ENCODE measurements at regions not wholly inside any gene's neighbourhood (a gene's known extent, or its start where the extent isn't known, plus 50 kb on each side); places are given as distances from the start of the nearest gene placed in this dataset.

DNA sequence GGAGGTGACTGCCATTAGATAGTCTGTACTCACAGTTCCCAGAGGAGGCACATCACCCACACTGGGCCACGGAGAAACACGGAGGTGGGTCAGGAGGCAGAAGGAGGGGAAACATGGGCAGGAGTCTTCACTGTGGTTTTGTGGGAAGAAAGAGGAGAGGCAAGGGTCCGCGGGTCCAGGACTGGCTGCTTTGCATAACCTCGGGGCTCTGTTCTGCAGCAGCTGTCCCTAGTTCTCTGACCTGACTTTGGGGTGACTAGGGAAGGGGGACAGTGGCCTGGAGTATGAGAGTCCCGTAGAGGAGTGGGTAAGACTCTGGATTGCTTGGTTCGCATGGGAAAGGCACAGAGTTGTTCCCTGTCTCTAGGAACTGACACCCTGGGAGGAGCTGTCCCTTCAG, 238.3 kb upstream of the RAB6C start:
- intact Hi-C loops (cut with DNase I) = no loop called here

DNA sequence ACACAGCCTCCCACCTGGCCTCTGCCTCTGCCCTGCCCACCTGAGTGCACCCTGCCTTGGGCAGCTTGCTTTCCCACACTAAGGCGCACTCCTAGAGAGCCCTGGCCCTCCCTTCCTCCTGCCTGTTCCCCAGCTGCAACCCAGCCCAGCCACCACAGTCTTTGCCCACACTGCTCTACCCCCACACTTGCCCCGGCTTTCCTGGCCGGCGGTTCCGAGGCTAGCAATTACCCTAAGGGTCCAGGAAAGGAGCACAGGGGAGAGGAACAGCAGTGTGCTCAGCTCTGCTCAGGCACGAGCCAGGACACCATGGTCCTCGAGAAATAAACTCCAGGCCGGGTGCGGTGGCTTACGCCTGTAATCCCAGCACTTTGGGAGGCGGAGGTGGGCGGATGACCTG, 237.8 kb upstream of the RAB6C start:
- DNase-seq = no peak
- no peaks in the 10 kb centered on the region for H3K4me1 ChIP-seq
- H3K36me3 ChIP-seq = no peaks in the 10 kb centered on the region
- no peak overlapping the region for H3K27ac ChIP-seq
- no peaks in the 10 kb centered on the region for H3K27me3 ChIP-seq
- no peak overlapping the region for H3K4me3 ChIP-seq (replicated peaks in 1 of 3)
- 86 to 87% methylated on average over 11 to 12 of the region's 12 CpGs for WGBS, 2 donors
- TF ChIP-seq, protein P1, sequence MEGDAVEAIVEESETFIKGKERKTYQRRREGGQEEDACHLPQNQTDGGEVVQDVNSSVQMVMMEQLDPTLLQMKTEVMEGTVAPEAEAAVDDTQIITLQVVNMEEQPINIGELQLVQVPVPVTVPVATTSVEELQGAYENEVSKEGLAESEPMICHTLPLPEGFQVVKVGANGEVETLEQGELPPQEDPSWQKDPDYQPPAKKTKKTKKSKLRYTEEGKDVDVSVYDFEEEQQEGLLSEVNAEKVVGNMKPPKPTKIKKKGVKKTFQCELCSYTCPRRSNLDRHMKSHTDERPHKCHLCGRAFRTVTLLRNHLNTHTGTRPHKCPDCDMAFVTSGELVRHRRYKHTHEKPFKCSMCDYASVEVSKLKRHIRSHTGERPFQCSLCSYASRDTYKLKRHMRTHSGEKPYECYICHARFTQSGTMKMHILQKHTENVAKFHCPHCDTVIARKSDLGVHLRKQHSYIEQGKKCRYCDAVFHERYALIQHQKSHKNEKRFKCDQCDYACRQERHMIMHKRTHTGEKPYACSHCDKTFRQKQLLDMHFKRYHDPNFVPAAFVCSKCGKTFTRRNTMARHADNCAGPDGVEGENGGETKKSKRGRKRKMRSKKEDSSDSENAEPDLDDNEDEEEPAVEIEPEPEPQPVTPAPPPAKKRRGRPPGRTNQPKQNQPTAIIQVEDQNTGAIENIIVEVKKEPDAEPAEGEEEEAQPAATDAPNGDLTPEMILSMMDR (IDR thresholded peaks at IDR 0.05) = no peak
- no peak for TF ChIP-seq POLR2A (IDR thresholded peaks at IDR 0.05)
- intact Hi-C loops (cut with DNase I) = no loop called here
- no peaks in the 10 kb centered on the region for H3K9me3 ChIP-seq

More for the DNA sequence above, 238.3 kb upstream of the RAB6C start:
- no peaks in the 10 kb centered on the region for H3K27me3 ChIP-seq
- H3K4me3 ChIP-seq (replicated peaks in 1 of 3) = no peak overlapping the region
- 86 to 92% methylated on average over 7 of the region's 7 CpGs for WGBS, 2 donors
- H3K4me1 ChIP-seq = no peaks in the 10 kb centered on the region
- no peaks in the 10 kb centered on the region for H3K9me3 ChIP-seq
- no peak for DNase-seq
- H3K36me3 ChIP-seq = no peaks in the 10 kb centered on the region
- no peak overlapping the region for H3K27ac ChIP-seq
- TF ChIP-seq, protein P1 (IDR thresholded peaks at IDR 0.05) = no peak
- no peak for TF ChIP-seq POLR2A (IDR thresholded peaks at IDR 0.05)

DNA sequence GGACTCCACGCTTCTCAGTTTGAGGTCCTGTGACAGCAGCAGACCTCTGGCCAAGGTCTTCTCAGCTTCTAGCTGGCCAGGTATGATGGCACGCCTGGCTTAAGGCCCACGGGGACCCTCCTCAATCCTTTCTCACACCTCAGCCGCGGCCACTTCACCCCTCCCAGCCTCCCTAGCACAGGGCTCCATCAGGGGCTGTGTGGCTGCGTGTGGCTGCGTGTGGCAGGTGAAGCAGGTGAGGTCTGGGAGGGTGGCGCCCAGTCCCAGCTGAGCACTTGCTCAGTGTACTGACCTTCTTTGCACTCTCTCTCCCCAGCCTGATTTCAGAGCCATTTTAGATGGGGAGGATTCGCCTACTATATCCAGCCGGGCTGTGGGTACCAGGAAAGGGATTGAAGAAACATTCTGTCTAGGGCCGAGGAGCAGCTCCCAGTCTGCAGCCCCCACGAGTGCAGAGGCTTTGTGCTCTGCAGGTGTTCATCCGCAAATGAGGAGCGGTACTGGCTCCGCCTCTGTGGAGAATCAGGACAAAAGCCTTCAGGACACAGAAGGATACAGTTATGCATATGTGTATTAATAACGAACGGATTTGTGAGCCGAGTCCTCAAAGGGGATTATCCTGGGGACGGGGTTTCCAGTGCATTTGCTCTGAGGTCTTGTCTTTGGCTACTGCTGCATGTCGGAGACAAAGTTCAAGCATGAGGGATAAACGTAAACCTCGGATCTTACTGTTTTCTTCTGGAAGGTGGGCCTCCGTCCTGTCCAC, 236.9 kb upstream of the RAB6C start:
- DNase-seq = no peak
- WGBS, 2 donors = 88 to 89% methylated on average over 23 of the region's 23 CpGs
- Histone ChIP-seq H3K4me3 (replicated peaks in 1 of 3) (no peak overlapping the region), H3K27me3 (no peaks in the 10 kb centered on the region), H3K9me3 (no peaks in the 10 kb centered on the region), H3K4me1 (no peaks in the 10 kb centered on the region), H3K27ac (no peak overlapping the region), H3K36me3 (no peaks in the 10 kb centered on the region)
- TF ChIP-seq, protein P1 (IDR thresholded peaks at IDR 0.05) = no peak
- TF ChIP-seq POLR2A (IDR thresholded peaks at IDR 0.05) = no peak
- intact Hi-C loops (cut with DNase I) = no loop called here

DNA sequence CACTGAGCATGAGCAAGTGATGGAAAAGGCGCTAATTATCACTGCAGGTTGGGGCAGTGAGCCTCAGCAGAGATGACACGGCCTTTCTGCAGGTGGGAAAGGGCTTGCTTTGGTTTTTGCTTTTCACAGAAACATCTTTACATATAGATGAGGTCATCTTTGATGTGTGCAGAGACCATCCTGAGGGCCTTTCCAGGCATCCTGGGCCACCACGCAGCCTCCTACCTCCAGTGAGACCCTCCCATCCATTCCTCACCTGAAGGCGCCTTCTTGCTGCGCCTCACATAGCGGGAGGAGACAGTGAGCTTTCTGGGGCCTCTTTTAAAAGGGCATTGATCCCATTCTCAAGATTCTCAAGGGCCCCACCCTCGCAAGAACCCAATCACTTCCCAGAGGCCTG, 235.3 kb upstream of the RAB6C start:
- DNase-seq = no peak
- H3K4me3 ChIP-seq (replicated peaks in 1 of 3) = no peak overlapping the region
- no peaks in the 10 kb centered on the region for H3K36me3 ChIP-seq
- TF ChIP-seq POLR2A (IDR thresholded peaks at IDR 0.05) = no peak
- TF ChIP-seq, protein P1 (IDR thresholded peaks at IDR 0.05) = no peak
- no peaks in the 10 kb centered on the region for H3K4me1 ChIP-seq
- intact Hi-C loops (cut with DNase I) = no loop called here
- H3K9me3 ChIP-seq = no peaks in the 10 kb centered on the region
- H3K27ac ChIP-seq = no peak overlapping the region
- H3K27me3 ChIP-seq = no peaks in the 10 kb centered on the region
- WGBS, 2 donors = 97% methylated on average over 7 of the region's 7 CpGs

DNA sequence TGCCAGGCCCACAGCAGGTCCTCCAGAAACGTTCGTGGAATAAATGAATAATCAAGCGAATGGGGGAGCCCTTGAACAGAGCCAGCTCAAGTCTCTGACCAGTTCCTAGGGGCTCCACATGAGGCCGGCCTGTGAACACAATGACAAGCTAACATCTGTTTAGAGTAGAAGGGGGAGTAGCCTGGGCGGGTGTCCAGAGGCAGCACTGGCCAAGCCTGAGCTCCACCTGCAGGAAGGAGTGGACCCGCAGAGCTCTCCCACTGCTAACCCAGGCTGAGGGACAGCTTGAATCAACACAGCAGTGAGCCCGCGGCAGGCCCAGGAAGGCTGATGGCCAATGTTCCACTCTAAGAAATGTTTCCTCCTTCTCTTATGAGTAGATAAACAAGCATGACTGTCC, 234.8 kb upstream of the RAB6C start:
- no peak overlapping the region for H3K4me3 ChIP-seq (replicated peaks in 1 of 3)
- H3K4me1 ChIP-seq = no peaks in the 10 kb centered on the region
- no peaks in the 10 kb centered on the region for H3K9me3 ChIP-seq
- peak; percentile 46 to 50 for DNase-seq
- TF ChIP-seq, protein P1 (IDR thresholded peaks at IDR 0.05) = peak in 1 of 6 experiments; percentile 15
- no peak for TF ChIP-seq POLR2A (IDR thresholded peaks at IDR 0.05)
- H3K27ac ChIP-seq = no peak overlapping the region
- intact Hi-C loops (cut with DNase I) = no loop called here
- no peaks in the 10 kb centered on the region for H3K36me3 ChIP-seq
- no peaks in the 10 kb centered on the region for H3K27me3 ChIP-seq
- 18 to 50% methylated on average over 3 to 8 of the region's 8 CpGs for WGBS, 2 donors

Data from thyroid gland (tissue), 4 donors.